ENCODE measurements at regions not wholly inside any gene's neighbourhood (a gene's known extent, or its start where the extent isn't known, plus 50 kb on each side); places are given as distances from the start of the nearest gene placed in this dataset.

- H3K4me1 Mint-ChIP-seq (ENCODE audit: low read depth, unreplicated experiment): no peaks in the 10 kb centered on the region
- peaks cover 4% of the 10 kb centered on the region for H3K9me3 Mint-ChIP-seq (ENCODE audit: low read depth, unreplicated experiment)
- H3K36me3 Mint-ChIP-seq (ENCODE audit: insufficient read depth, unreplicated experiment): peaks cover 5% of the 10 kb centered on the region
- CTCF ChIA-PET: no interaction called here
- TF ChIP-seq, protein P1, sequence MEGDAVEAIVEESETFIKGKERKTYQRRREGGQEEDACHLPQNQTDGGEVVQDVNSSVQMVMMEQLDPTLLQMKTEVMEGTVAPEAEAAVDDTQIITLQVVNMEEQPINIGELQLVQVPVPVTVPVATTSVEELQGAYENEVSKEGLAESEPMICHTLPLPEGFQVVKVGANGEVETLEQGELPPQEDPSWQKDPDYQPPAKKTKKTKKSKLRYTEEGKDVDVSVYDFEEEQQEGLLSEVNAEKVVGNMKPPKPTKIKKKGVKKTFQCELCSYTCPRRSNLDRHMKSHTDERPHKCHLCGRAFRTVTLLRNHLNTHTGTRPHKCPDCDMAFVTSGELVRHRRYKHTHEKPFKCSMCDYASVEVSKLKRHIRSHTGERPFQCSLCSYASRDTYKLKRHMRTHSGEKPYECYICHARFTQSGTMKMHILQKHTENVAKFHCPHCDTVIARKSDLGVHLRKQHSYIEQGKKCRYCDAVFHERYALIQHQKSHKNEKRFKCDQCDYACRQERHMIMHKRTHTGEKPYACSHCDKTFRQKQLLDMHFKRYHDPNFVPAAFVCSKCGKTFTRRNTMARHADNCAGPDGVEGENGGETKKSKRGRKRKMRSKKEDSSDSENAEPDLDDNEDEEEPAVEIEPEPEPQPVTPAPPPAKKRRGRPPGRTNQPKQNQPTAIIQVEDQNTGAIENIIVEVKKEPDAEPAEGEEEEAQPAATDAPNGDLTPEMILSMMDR (IDR thresholded peaks at IDR 0.05; ENCODE audit: unreplicated experiment): no peak
- DNase-seq: no peak
- intact Hi-C loops (cut with micrococcal nuclease; ENCODE audit: unreplicated experiment): no loop called here
- no peaks in the 10 kb centered on the region for H3K27me3 Mint-ChIP-seq (ENCODE audit: unreplicated experiment)
- no TSS peak for BruUV-seq (replicated peaks)
- no peak overlapping the region for H3K4me3 Mint-ChIP-seq (ENCODE audit: low read depth, unreplicated experiment)
- H3K27ac Mint-ChIP-seq (ENCODE audit: unreplicated experiment): no peak overlapping the region
These were observed 65.9 kb upstream of the KLF13 start for GRCh38 chr15:31260646-31261265.

- TF ChIP-seq, protein P1 (IDR thresholded peaks at IDR 0.05; ENCODE audit: unreplicated experiment): no peak
- CTCF ChIA-PET: no interaction called here
These were observed 65.1 kb upstream of the KLF13 start for GRCh38 chr15:31261266-31262142.

DNA sequence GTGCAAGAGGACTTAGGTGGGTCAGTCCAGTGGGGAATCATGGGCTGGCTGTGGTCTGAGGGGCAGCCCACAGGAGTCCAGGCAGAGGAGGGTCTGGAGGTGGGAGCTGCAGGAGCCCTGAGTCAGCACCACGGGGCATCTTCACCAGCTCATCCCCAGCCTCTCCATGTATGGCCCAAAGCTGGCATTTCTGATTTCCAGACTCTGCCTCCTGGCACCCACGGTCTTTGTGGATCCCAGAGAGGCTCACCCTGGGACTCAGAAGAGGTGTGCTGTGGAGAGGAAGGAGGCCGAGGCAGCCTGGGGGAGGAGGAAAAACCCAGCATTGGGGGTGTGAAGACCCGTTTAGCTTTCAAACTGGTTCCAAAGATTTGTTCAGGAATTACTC, 64.5 kb upstream of the KLF13 start:
- BruUV-seq (replicated peaks): no TSS peak
- TF ChIP-seq, protein P1 (IDR thresholded peaks at IDR 0.05; ENCODE audit: unreplicated experiment): no peak
- no peak overlapping the region for H3K27ac Mint-ChIP-seq (ENCODE audit: unreplicated experiment)
- no peaks in the 10 kb centered on the region for H3K4me1 Mint-ChIP-seq (ENCODE audit: low read depth, unreplicated experiment)
- H3K36me3 Mint-ChIP-seq (ENCODE audit: insufficient read depth, unreplicated experiment): peaks cover 5% of the 10 kb centered on the region
- peaks cover 4% of the 10 kb centered on the region for H3K9me3 Mint-ChIP-seq (ENCODE audit: low read depth, unreplicated experiment)
- no peaks in the 10 kb centered on the region for H3K27me3 Mint-ChIP-seq (ENCODE audit: unreplicated experiment)
- no peak for DNase-seq
- CTCF ChIA-PET: no interaction called here
- intact Hi-C loops (cut with micrococcal nuclease; ENCODE audit: unreplicated experiment): no loop called here
- H3K4me3 Mint-ChIP-seq (ENCODE audit: low read depth, unreplicated experiment): no peak overlapping the region

More at GRCh38 chr15:31261266-31262142, 65.1 kb upstream of the KLF13 start:
- peaks cover 4% of the 10 kb centered on the region for H3K9me3 Mint-ChIP-seq (ENCODE audit: low read depth, unreplicated experiment)
- intact Hi-C loops (cut with micrococcal nuclease; ENCODE audit: unreplicated experiment): no loop called here
- H3K27me3 Mint-ChIP-seq (ENCODE audit: unreplicated experiment): no peaks in the 10 kb centered on the region
- H3K4me3 Mint-ChIP-seq (ENCODE audit: low read depth, unreplicated experiment): no peak overlapping the region
- BruUV-seq (replicated peaks): no TSS peak
- H3K36me3 Mint-ChIP-seq (ENCODE audit: insufficient read depth, unreplicated experiment): peaks cover 5% of the 10 kb centered on the region
- no peaks in the 10 kb centered on the region for H3K4me1 Mint-ChIP-seq (ENCODE audit: low read depth, unreplicated experiment)
- no peak for DNase-seq
- no peak overlapping the region for H3K27ac Mint-ChIP-seq (ENCODE audit: unreplicated experiment)

- no peak for DNase-seq
- no TSS peak for BruUV-seq (replicated peaks)
- H3K27ac Mint-ChIP-seq (ENCODE audit: unreplicated experiment): no peak overlapping the region
- no peaks in the 10 kb centered on the region for H3K4me1 Mint-ChIP-seq (ENCODE audit: low read depth, unreplicated experiment)
- peaks cover 5% of the 10 kb centered on the region for H3K36me3 Mint-ChIP-seq (ENCODE audit: insufficient read depth, unreplicated experiment)
- peaks cover under 1% of the 10 kb centered on the region for H3K9me3 Mint-ChIP-seq (ENCODE audit: low read depth, unreplicated experiment)
- TF ChIP-seq, protein P1 (IDR thresholded peaks at IDR 0.05; ENCODE audit: unreplicated experiment): no peak
- intact Hi-C loops (cut with micrococcal nuclease; ENCODE audit: unreplicated experiment): no loop called here
- H3K4me3 Mint-ChIP-seq (ENCODE audit: low read depth, unreplicated experiment): no peak overlapping the region
- CTCF ChIA-PET: no interaction called here
- no peaks in the 10 kb centered on the region for H3K27me3 Mint-ChIP-seq (ENCODE audit: unreplicated experiment)
These were observed 63.5 kb upstream of the KLF13 start for GRCh38 chr15:31262901-31263671.
